Gastrocnemius medialis (tissue), 4 donors: ENCODE measurements at regions not wholly inside any gene's neighbourhood (a gene's known extent, or its start where the extent isn't known, plus 50 kb on each side); places are given as distances from the start of the nearest gene placed in this dataset.

Source experiments
- CTCF ChIP-seq, 5 experiments: fragments of 450-650 bp in 3 of 5; fragments of 200-600 bp in 2 of 5; sonication (generic) in 2 of 5; IDR thresholded peaks in 4 of 5; conservative IDR thresholded peaks in 1 of 5; 1 replicate in 4 of 5; 2 replicates in 1 of 5; pipeline ENCODE4 v1.5.1; 2016 to 2019; ENCODE audit warnings: antibody characterized with exemption in 5 of 5, mild to moderate bottlenecking in 3 of 5, moderate library complexity in 3 of 5
- POLR2A ChIP-seq, 2 donors: fragments of 450-650 bp; IDR thresholded peaks; one replicate each; pipeline ENCODE4 v1.6.1; 2017; ENCODE audit warnings: antibody characterized with exemption in 2 of 2, mild to moderate bottlenecking in 2 of 2, moderate library complexity in 2 of 2

- TF ChIP-seq CTCF (IDR thresholded peaks at IDR 0.05 in 4 of 5, conservative IDR thresholded peaks at IDR 0.05 in 1 of 5) (no peak), POLR2A (IDR thresholded peaks at IDR 0.05) (no peak)
Measured at GRCh38 chr13:100957741-100958140, 283.1 kb upstream of the TMTC4 start.
